GM18507 (cell line): ENCODE measurements at regions not wholly inside any gene's neighbourhood (a gene's known extent, or its start where the extent isn't known, plus 50 kb on each side); places are given as distances from the start of the nearest gene placed in this dataset.
A peak's percentile ranks its signal among the peaks of the same experiment; 100 is the strongest.
"Not testable (repeated sequence)": the region's sequence is repeated elsewhere in the genome, so short reads cannot be mapped to it uniquely, and the experiment has no call there.

Experiments used
- DNase-seq: peaks from one replicate; pipeline ENCODE4 v3.0.0; 2011; ENCODE audit warnings: low read depth; ENCODE audit not compliant: insufficient read length; ENCODE audit errors: extremely low spot score
- FAIRE-seq: peaks from 2 replicates; lab custom pipeline; 2011; peaks lifted over from hg19 to GRCh38; lab: Jason Lieb, UNC

- no peak for FAIRE-seq
- no peak for DNase-seq
Measured at GRCh38 chr12:46970636-46971035, 108.8 kb upstream of the PCED1B start.

DNA sequence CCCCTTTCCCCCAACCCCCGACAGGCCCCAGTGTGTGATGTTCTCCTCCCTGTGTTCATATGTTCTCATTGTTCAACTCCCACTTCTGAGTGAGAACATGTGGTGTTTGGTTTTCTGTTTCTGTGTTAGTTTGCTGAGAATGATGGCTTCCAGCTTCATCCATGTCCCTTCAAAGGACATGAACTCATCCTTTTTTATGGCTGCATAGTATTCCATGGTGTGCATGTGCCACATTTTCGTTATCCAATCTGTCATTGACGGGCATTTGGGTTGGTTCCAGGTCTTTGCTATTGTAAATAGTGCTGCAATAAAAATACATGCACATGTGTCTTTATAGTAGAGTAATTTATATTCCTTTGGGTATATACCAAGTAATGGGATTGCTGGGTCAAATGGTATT, 105.5 kb upstream of the PCED1B start:
- DNase-seq, FAIRE-seq: not testable (repeated sequence)

GRCh38 chr12:46977871-46978375, 101.5 kb upstream of the PCED1B start:
- DNase-seq (no peak), FAIRE-seq (no peak)

DNA sequence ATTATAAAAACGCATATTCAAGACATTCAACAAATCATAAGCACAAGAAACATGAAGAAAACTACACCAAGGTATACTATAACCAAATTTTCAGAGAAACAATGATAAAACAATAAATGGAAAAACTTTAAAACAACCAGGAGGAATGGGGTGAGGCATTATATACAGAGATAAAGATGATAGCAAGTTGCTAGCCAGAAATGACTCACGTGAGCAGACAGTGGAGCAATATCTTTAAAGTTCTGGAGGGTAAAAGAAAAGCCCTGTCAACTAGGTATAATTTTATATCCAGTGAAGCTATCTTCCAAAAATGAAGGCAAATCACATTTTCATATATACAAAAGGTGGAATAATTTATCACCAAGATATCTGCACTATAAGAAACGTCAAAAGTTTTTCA, 97.8 kb upstream of the PCED1B start:
- DNase-seq: no peak
- no peak for FAIRE-seq

DNA sequence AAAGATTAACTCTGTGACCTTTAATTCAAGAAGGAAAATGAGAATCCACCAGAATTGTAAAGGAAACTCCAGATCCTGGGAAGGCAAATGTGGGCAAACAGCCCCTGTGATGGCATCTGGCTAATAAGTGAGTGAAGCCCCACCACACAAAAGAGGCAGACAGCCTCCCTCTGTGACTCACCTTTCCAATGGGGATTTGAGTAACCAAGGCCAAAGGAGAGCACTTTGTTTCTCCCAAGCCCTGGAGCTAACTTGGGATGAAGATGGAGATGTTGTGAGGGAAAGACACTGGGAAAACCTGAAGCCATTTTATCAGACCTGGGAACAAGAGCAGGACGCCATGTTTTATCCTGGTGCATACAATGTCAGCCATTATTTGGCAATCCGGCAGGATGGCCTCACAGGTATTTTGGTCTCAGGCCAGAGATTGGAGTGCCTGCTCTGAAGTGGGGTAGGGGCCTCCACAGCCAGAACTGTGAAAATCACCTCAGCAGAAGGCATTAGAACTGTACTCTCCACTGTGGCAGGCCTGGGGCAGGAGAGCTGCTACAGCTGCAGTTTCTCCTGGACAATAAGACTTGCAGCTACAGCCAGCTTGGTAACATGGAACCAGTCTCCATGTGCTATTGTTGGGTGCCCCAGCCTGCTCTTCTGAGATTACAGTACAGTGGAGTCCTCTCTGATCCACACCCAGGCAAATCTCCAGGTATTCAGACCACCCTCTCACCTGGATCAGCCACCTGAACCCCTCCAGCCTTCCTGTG, 96.6 kb upstream of the PCED1B start:
- DNase-seq (no peak), FAIRE-seq (no peak)

GRCh38 chr12:46983393-46983793, 96.0 kb upstream of the PCED1B start:
- FAIRE-seq (no peak), DNase-seq (no peak)

DNA sequence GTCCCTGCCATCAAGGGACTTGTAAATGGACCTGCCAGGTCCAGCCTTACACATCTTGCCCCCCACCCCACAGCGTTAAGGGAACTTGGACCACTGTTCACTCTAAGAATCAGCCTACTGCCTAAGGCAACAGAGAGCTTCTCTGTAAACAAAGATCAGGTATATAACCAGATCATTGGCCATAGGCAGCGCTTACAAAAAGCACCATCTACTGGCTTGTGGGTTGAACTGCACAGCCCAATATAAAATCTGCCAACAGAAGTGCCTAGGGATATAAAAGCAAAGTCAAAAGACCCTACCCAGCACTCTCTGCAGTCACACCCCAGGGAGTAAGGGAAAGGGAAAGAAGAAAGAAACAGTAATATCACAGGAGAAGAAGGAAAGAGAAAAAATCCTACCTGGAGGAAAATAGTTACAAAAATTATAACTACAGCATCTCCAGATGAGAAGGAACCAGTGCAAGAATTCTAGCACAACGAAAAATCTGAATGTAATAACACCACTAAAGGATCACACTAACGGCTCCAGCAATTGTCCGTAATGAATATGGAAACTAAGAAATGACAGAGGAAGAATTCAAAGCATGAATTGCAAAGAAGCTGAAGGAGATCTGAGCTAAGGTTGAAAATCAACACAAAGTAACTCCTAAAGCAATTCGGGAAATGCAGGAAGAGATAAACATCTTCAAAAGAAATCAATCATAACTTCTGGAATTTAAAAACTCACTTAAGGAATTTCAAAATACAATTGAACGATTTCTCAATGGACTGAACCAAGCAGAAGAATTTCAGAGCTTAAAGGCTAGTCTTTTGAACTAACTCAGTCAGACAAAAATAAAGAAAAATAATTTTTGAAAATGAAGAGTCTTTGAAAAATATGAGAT, 95.2 kb upstream of the PCED1B start:
- FAIRE-seq: peak; percentile 71

DNA sequence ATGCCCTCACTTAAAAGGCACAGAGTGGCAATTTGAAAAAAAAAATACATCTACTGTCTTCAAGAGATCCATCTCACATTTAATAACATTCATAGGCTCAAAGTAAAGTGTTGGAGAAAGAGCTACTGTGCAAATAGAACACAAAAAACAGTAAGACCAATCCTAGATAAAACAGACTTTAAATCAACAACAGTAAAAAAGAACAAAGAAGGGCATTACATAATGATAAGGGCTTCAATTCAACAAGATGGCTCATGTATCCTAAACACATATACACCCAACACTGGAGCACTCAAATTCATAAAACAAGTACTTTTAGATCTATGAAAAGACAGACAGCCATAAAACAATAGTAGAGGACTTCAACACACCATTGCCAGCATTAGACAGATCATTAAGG, 93.6 kb upstream of the PCED1B start:
- FAIRE-seq: no peak
- DNase-seq: no peak

More for the DNA sequence above, 95.2 kb upstream of the PCED1B start:
- peak; percentile 7 for DNase-seq

- DNase-seq, FAIRE-seq: not testable (repeated sequence)
Measured at GRCh38 chr12:46988122-46988521, 91.3 kb upstream of the PCED1B start.

GRCh38 chr12:46990211-46990610, 89.2 kb upstream of the PCED1B start:
- DNase-seq (no peak), FAIRE-seq (no peak)

- not testable (repeated sequence) for DNase-seq, FAIRE-seq
Measured at GRCh38 chr12:46992051-46992450, 87.4 kb upstream of the PCED1B start.

DNA sequence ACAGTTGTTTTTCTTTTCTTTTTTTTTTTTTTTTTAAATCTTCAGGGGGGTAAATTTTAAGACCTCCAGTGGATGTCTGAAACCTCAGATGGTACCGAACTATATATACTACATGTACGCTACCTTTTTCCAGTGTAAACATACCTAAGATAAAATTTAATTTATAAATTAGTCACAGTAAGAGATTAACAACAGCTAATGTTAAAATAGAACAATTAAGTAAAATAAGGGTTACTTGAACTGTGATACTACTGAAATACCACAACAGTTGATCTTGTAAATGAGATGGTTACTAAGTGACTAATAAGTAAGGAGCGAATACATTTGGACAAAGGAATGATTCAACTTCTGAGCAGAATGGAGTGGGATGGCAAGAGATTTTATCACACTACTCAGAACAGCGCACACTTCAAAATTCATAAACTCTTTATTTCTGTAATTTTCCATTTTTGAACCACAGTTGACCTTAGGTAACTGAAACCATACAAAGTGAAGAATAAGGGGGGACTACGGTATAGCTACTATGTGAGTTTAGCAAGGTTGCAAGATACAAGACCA, 80.5 kb upstream of the PCED1B start:
- DNase-seq: no peak
- no peak for FAIRE-seq

GRCh38 chr12:47004634-47005033, 74.8 kb upstream of the PCED1B start:
- DNase-seq (no peak), FAIRE-seq (no peak)

- FAIRE-seq (no peak), DNase-seq (no peak)
Measured at GRCh38 chr12:47007048-47007447, 72.4 kb upstream of the PCED1B start.

DNA sequence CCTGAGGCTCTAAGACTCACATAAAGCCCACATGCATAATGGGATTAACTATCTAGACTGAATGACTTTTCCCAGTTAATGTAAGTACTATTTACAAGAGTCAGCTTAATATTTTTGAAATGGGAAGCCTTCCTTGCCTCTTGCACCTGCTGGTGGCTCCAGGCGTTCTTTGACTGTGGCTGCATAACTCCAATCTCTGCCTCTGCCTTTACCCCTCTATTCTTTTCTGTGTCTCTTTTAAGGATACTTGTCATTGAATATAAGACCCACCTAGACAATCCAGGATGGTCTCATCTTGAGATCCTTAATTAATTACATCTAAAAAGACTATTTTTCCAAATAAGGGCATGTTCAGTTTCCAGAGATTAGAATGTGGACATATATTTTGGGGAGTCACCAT, 66.9 kb upstream of the PCED1B start:
- DNase-seq: no peak
- FAIRE-seq: no peak

- DNase-seq (no peak), FAIRE-seq (no peak)
Measured at GRCh38 chr12:47014474-47014873, 64.9 kb upstream of the PCED1B start.

GRCh38 chr12:47015381-47015780, 64.0 kb upstream of the PCED1B start:
- no peak for FAIRE-seq
- DNase-seq: no peak

DNA sequence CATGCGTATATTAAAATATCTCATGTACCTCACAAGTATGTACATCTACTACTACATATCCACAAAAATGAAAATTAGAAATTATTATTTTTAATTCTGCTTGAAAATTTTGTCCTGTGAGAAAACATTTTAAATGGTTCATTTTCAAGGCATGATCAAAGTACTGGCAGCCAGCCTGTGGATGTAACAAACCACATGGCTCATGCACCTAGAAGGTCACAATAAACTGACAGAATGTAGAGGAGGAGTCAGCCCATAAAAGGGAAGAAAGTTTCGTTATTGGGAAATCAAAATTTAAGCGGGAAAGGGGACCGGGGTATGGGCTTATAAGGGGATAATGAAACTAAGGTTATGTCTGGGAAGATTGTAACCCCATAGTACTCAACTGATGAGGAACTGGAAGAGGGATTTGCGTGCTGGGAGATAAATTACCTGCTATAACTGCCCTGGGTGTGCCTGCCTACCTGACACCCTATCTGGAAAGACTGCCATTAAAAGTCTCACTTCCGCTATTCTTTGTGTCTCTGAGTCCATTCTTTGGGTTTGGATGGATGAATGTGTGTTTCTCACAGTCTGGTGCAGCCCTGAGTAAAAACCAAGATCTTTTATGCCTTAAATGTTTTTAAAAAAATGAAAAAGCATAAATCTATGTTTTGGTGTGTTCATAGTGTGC, 62.2 kb upstream of the PCED1B start:
- FAIRE-seq (no peak), DNase-seq (no peak)

DNA sequence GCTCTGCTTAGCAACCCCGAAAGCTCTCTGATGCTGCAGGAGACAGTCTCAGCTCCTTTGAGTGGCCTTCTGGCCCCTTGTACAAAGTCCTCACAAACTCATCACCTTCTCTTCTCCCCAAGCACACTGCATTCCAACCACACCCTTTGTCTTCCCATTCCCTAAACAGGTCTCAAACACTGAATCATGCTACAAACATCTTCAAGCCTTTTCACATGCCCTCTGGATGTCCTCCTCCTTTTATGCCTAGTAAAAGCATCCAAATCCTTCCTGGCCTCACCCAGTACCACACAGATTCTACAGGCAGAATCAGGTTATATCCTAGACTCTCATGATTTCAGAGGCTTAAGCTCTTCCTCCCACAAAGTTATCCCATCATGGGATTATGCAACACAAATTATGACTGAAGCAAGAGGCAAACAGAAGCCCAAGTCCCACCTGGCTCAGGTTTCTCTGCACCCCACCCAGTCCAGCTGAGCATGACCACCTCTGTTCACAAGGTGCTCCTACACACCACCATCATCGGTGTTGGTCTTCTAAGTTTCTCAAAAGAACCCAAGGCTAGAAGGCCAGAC, 61.4 kb upstream of the PCED1B start:
- FAIRE-seq: no peak

More for the DNA sequence above, 61.4 kb upstream of the PCED1B start:
- no peak for DNase-seq
